IPS DF 19.7 (cell line): ENCODE measurements at regions not wholly inside any gene's neighbourhood (a gene's known extent, or its start where the extent isn't known, plus 50 kb on each side); places are given as distances from the start of the nearest gene placed in this dataset.
"Not testable (repeated sequence)": the region's sequence is repeated elsewhere in the genome, so short reads cannot be mapped to it uniquely, and the experiment has no call there.

Experiments
- DNase-seq: peaks from one replicate; pipeline ENCODE4 v3.0.0-alpha.2; 2013; ENCODE audit warnings: low read depth, low spot score

DNA sequence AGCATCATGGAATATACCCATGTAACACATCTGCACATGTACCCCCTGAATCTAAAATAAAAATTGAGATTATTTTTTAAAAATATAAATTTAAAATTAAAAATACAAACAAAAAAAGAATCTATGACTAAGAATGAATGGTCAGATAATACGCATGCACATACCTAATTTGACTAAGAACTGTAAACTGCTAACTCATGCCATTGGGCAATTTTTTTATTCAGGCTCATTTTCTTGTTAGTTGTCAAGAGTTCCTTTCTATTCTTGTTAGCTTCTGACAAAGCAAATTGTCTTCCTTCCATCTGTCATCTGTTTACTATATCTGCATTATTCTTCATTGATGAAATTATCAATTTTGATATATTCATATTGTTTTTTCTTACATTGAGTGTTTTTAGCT lies 69.5 kb upstream of the HAND1 start:
- DNase-seq, result no peak

GRCh38 chr5:154546719-154547118 lies 68.7 kb upstream of the HAND1 start:
- no peak for DNase-seq

DNA sequence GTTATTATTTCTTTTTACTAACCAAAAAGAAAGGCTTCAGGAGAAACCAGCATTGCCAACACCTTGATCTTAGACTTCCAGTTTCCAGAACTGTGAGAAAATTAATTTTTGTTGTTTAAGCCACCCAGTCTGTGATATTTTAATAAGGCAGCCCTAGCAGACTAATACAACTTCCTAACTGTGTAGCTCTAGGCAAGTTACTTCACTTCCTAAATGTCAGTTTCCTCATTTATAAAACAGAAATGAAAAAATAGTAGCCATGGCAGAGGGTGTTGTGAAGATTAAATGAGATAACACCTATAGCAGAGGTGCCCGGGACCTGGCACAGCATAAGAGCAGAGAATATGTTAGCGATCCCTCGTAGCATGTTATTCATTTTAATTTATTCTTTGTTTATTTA lies 66.6 kb upstream of the HAND1 start:
- DNase-seq, result no peak

- DNase-seq, result no peak
Observed at GRCh38 chr5:154543380-154543779, 65.4 kb upstream of the HAND1 start.

DNA sequence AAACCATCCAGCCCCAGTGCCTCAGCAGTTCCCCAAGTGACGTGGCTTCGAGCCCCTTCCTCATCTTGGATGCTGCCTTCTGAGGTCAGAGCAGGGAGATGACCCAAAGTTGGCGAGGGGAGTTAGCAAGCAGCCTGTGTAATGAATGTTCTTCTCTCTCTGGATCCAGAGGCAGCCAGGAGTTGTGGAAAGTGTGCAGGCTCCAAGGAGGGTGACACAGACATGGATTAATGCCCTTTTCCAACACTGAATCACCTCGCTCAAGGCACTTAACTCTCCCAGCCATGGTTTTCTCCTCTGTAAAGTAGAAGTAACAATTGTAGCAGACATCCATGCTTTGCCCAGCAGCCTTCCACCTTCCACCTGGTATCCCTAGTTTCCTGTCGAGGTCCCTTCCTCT lies 64.6 kb upstream of the HAND1 start:
- DNase-seq, result no peak

DNA sequence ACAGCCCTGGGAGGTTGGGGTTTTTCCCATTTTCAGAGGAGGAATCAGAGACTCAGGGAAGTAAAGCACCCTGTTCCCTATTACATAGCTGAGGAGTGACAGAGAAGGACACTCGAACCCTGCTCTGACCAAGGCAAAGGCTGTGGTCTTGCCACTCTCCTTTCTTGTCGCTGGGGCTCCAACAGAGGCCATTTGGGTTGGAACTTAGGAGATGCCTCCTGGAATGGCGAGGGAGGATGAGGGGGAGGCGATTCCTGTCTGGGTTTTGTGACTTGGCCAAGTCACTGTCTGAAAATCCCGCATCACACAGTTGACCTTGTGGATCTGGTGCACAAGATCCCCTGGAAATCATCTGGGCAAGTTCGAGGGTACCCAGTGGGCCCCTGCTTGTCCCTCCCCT lies 64.0 kb upstream of the HAND1 start:
- no peak for DNase-seq

DNA sequence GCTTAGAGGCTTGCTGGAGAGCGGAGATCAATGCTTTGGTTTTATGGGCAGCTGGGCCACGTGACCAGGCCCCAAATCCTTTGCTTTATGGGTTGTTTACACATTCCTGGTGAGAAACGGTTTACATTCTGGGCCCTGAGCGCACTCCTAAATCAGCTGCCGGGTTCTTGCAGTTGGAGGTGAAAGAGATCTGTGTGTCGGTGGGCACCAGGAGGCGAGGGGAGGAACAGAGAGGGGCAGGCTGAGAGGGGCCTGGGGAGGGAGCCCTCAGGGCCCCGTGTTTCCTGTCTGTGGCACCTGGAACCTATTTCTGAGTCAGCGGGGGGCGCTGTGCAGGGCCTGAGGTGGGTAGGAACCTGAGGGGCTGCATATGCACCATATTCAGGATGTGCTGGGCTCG lies 63.5 kb upstream of the HAND1 start:
- DNase-seq, result no peak

- DNase-seq, result no peak
Observed at GRCh38 chr5:154540600-154540999, 62.6 kb upstream of the HAND1 start.

DNA sequence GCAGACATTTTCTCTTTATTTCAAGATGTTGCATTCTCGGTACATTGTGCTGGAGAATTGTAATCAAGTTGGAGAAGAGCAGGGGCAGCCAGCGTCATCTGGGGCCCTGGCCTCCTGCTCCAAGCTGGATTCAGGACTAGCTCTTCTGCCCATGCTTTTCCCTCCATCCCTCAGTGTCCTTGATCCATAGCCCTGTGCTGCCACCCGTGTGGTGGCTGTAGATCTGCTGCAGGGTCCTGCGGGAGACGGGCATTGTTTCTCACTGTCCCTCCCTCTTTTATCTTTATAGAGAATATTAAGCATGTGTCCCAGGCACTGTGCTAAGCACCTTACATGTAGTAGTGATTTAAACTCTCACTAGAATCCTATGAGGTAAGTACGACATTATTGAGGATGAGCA lies 60.5 kb upstream of the HAND1 start:
- DNase-seq, result no peak

DNA sequence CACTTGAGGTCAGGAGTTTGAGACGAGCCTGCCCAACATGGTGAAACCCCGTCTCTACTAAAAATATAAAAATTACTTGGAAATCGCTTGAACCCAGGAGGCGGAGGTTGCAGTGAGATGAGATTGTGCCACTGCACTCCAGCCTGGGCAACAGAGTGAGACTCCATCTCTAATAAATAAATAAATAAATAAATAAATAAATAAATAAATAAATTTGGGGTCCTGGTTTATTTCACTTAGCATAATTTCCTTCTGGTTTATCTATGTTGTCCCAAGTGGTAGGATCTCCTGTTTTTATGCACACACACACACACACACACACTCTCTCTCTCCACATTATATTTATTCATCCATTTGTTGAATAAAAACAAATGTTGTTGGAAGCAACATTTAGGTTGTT lies 58.4 kb upstream of the HAND1 start:
- not testable (repeated sequence) for DNase-seq

GRCh38 chr5:154535535-154535934 lies 57.5 kb upstream of the HAND1 start:
- no peak for DNase-seq

DNA sequence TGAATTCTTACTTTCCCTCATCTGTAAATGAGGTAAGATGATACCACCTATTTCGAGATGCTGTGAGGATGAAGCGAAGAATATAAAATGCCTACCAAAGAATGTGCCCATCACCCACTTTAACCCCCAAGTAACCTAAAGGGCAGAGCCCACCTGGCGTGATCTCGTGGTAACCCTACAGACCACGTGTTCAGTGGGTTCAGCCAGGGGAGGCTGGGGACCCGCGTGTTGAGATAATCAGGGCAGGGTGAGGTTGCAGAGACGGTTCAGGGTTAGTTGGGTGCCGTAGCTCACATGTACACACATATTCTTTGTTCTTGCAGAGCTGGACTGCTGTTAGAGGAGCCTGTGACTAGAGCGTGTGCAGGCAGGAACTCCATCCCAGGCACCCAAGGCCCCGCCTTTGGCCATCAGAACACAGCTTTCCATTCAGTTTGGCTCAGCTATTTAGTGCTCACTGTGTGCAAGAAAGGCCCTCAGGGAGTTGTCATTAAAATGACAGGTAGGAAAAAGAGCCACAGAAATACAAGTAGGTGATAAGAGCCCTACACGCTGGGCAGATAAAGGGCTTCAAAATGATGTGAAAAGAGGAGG lies 56.5 kb upstream of the HAND1 start:
- no peak for DNase-seq

GRCh38 chr5:154529282-154529681 lies 51.3 kb upstream of the HAND1 start:
- DNase-seq, result no peak

DNA sequence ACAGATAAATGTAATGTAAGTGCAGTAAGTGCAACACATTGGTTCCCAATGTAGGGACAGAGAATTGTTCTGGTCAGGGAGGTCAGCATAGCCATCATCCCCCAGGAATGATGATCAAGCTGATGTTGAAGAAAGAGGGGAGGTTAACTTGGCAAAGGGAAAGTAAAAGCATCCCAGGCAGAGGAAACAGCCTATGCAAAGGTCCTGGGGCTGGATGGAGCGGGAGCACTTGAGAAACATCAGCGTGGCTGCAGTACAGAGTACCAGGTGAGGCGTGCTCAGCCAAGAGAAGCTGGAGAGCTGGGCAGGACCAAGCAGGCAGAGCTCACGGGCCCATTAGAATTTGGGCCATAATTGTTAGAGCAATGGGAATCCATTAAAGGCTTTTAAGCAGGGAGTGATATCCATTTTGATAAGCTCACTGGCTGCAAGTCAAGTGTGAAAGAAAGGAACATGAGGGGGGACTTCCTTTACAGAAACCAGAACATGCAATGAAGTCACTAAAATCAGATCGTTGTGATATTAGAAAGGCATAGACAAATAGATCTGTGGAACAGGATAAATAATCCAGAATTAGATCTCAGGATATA lies 50.1 kb upstream of the HAND1 start:
- no peak for DNase-seq
